ENCODE measurements at regions not wholly inside any gene's neighbourhood (a gene's known extent, or its start where the extent isn't known, plus 50 kb on each side); places are given as distances from the start of the nearest gene placed in this dataset.

- Histone ChIP-seq H3K36me3 (ENCODE audit: insufficient read depth, low read length) (no peaks in the 10 kb centered on the region), H3K9me2 (replicated peaks; ENCODE audit: low read depth, low read length) (no peaks in the 10 kb centered on the region), H4K20me1 (ENCODE audit: insufficient read depth, low read length, poor library complexity, severe bottlenecking) (no peaks in the 10 kb centered on the region), H3K9ac (ENCODE audit: low read depth, low read length, poor library complexity, severe bottlenecking) (no peak overlapping the region), H3K9me3 (ENCODE audit: insufficient read depth, low read depth, low read length) (no peaks in the 10 kb centered on the region), H3K4me3 (ENCODE audit: low read length, poor library complexity, severe bottlenecking) (no peak overlapping the region), H2AFZ (ENCODE audit: low read length) (no peak overlapping the region), H3K27me3 (ENCODE audit: insufficient read depth, low read length, poor library complexity, severe bottlenecking) (no peaks in the 10 kb centered on the region), H3K79me2 (ENCODE audit: insufficient read depth, low read length) (no peaks in the 10 kb centered on the region), H3K4me2 (ENCODE audit: low read depth, low read length, poor library complexity, severe bottlenecking) (no peak overlapping the region), H3F3A (ENCODE audit: low read depth) (no peaks in the 10 kb centered on the region), H3K4me1 (ENCODE audit: insufficient read depth, low read length, poor library complexity, severe bottlenecking) (no peaks in the 10 kb centered on the region)
- TF ChIP-seq CTCF (conservative IDR thresholded peaks at IDR 0.05; ENCODE audit: low read length) (no peak), EZH2phosphoT487 (IDR thresholded peaks at IDR 0.05; ENCODE audit: borderline replicate concordance) (no peak)
These were observed 104.1 kb downstream of the ASB9 start for GRCh38 chrX:15165832-15166231.

- Histone ChIP-seq H3K79me2 (ENCODE audit: insufficient read depth, low read length) (no peaks in the 10 kb centered on the region), H3K4me2 (ENCODE audit: low read depth, low read length, poor library complexity, severe bottlenecking) (no peak overlapping the region), H3K4me3 (ENCODE audit: low read length, poor library complexity, severe bottlenecking) (no peak overlapping the region), H3K27me3 (ENCODE audit: insufficient read depth, low read length, poor library complexity, severe bottlenecking) (no peaks in the 10 kb centered on the region), H3K9ac (ENCODE audit: low read depth, low read length, poor library complexity, severe bottlenecking) (no peak overlapping the region), H4K20me1 (ENCODE audit: insufficient read depth, low read length, poor library complexity, severe bottlenecking) (no peaks in the 10 kb centered on the region), H3F3A (ENCODE audit: low read depth) (no peaks in the 10 kb centered on the region), H3K9me3 (ENCODE audit: insufficient read depth, low read depth, low read length) (no peaks in the 10 kb centered on the region), H3K36me3 (ENCODE audit: insufficient read depth, low read length) (no peaks in the 10 kb centered on the region), H2AFZ (ENCODE audit: low read length) (no peak overlapping the region), H3K4me1 (ENCODE audit: insufficient read depth, low read length, poor library complexity, severe bottlenecking) (peaks cover 4% of the 10 kb centered on the region), H3K9me2 (replicated peaks; ENCODE audit: low read depth, low read length) (no peaks in the 10 kb centered on the region)
- TF ChIP-seq CTCF (conservative IDR thresholded peaks at IDR 0.05; ENCODE audit: low read length): no peak
- no peak for TF ChIP-seq EZH2phosphoT487 (IDR thresholded peaks at IDR 0.05; ENCODE audit: borderline replicate concordance)
These were observed 106.8 kb downstream of the ASB9 start for GRCh38 chrX:15163131-15163530.

- H3K4me1 ChIP-seq (ENCODE audit: insufficient read depth, low read length, poor library complexity, severe bottlenecking): peaks cover 4% of the 10 kb centered on the region
- no peaks in the 10 kb centered on the region for H4K20me1 ChIP-seq (ENCODE audit: insufficient read depth, low read length, poor library complexity, severe bottlenecking)
- no peaks in the 10 kb centered on the region for H3F3A ChIP-seq (ENCODE audit: low read depth)
- H3K9me3 ChIP-seq (ENCODE audit: insufficient read depth, low read depth, low read length): no peaks in the 10 kb centered on the region
- H3K4me3 ChIP-seq (ENCODE audit: low read length, poor library complexity, severe bottlenecking): no peak overlapping the region
- H3K27me3 ChIP-seq (ENCODE audit: insufficient read depth, low read length, poor library complexity, severe bottlenecking): no peaks in the 10 kb centered on the region
- H3K79me2 ChIP-seq (ENCODE audit: insufficient read depth, low read length): no peaks in the 10 kb centered on the region
- H2AFZ ChIP-seq (ENCODE audit: low read length): no peak overlapping the region
- H3K9ac ChIP-seq (ENCODE audit: low read depth, low read length, poor library complexity, severe bottlenecking): no peak overlapping the region
- no peaks in the 10 kb centered on the region for H3K9me2 ChIP-seq (replicated peaks; ENCODE audit: low read depth, low read length)
- H3K4me2 ChIP-seq (ENCODE audit: low read depth, low read length, poor library complexity, severe bottlenecking): no peak overlapping the region
- H3K36me3 ChIP-seq (ENCODE audit: insufficient read depth, low read length): no peaks in the 10 kb centered on the region
- TF ChIP-seq EZH2phosphoT487 (IDR thresholded peaks at IDR 0.05; ENCODE audit: borderline replicate concordance) (no peak), CTCF (conservative IDR thresholded peaks at IDR 0.05; ENCODE audit: low read length) (no peak)
These were observed 109.3 kb downstream of the ASB9 start for GRCh38 chrX:15160558-15161095.

Data from Loucy (cell line).